ENCODE measurements at regions not wholly inside any gene's neighbourhood (a gene's known extent, or its start where the extent isn't known, plus 50 kb on each side); places are given as distances from the start of the nearest gene placed in this dataset.

DNA sequence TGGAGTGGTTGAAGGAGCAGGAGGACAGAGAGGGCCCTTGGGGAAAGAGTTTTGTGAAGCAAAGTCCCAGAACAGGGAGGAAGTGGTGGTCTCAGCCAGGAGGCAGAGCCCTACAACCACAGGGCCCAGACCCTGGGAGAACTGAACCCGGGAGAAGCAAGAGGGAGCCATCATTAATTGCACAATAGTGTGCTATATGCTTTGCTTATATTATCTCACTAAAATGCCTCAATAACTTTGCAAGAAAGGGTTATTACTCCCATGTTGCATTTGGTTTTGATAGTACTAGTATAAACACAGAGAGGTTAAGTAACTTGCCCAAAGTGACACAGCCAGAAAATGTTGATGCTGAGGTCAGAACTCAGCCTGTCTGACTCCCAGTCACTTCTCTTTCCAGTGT, 124.3 kb downstream of the FOXD2 start:
- TF ChIP-seq POLR2A (IDR thresholded peaks at IDR 0.05; ENCODE audit: low read length) (no peak), GATA1 (IDR thresholded peaks at IDR 0.05; ENCODE audit: low read depth, low read length) (no peak)
